ENCODE measurements at regions not wholly inside any gene's neighbourhood (a gene's known extent, or its start where the extent isn't known, plus 50 kb on each side); places are given as distances from the start of the nearest gene placed in this dataset.

DNA sequence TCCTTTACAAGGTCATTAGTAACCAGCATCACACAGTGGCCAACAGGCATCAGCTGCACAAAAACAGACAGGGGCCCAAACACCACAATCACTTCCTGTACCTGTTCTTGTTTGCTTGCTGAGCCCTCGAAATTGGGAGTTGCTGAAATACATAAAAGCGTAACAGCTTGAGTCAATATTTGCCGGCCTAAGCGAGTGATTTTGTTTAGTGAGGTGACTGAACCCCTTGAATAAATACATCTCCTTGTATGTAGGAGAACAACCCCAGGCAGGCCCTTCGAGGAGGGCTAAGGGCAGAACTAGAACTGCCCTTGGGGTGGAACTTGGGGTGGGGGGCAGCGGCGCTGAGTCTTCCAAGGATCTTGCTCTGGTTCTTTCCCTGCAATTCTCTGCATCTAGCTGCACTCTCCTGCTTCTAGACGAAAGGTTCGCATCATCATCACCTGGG, 502.5 kb downstream of the RASEF start:
- Histone ChIP-seq H3K9me3 (ENCODE audit: control insufficient read depth in 1 of 2, low read length in 2 of 2) (no peaks in the 10 kb centered on the region), H3K27me3 (ENCODE audit: control insufficient read depth in 1 of 2, insufficient read depth in 2 of 2, low read length in 2 of 2) (no peaks in the 10 kb centered on the region), H3K9ac (ENCODE audit: low read depth in 1 of 2, low read length in 2 of 2) (no peak overlapping the region), H3K27ac (ENCODE audit: low read depth, low read length) (no peak overlapping the region), H3K4me3 (ENCODE audit: low read depth in 1 of 2, low read length in 2 of 2) (no peak overlapping the region), H3K4me1 (ENCODE audit: control insufficient read depth in 1 of 2, insufficient read depth in 2 of 2, low read length in 2 of 2) (peaks cover 0 to 4% of the 10 kb centered on the region in 2 donors), H3K36me3 (ENCODE audit: control insufficient read depth in 1 of 2, insufficient read depth in 2 of 2, low read length in 2 of 2) (no peaks in the 10 kb centered on the region)

DNA sequence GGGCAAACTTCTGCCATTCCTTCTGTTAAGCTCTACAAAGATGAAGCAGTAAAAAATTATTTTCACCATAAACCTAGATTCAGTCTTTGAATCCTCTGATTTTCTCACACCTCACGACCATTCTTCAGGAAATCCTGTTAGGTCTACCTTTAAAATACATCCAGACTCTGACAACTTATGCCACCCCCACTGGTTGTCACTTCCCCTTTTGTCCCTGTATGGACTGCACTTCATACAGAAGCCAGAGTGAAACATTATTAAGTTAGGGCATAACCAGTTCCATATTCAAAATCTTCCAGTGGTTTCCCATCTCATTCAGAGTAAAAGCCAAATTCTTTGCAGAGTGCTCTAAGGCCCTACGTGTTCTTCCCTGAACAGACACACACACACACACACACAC, 499.8 kb downstream of the RASEF start:
- H3K27me3 ChIP-seq (ENCODE audit: control insufficient read depth in 1 of 2, insufficient read depth in 2 of 2, low read length in 2 of 2), result no peaks in the 10 kb centered on the region
- H3K27ac ChIP-seq (ENCODE audit: low read depth, low read length), result no peak overlapping the region
- no peaks in the 10 kb centered on the region for H3K36me3 ChIP-seq (ENCODE audit: control insufficient read depth in 1 of 2, insufficient read depth in 2 of 2, low read length in 2 of 2)
- H3K4me1 ChIP-seq (ENCODE audit: control insufficient read depth in 1 of 2, insufficient read depth in 2 of 2, low read length in 2 of 2), result peaks cover 0 to 4% of the 10 kb centered on the region in 2 donors
- no peak overlapping the region for H3K4me3 ChIP-seq (ENCODE audit: low read depth in 1 of 2, low read length in 2 of 2)
- no peak overlapping the region for H3K9ac ChIP-seq (ENCODE audit: low read depth in 1 of 2, low read length in 2 of 2)
- no peaks in the 10 kb centered on the region for H3K9me3 ChIP-seq (ENCODE audit: control insufficient read depth in 1 of 2, low read length in 2 of 2)

DNA sequence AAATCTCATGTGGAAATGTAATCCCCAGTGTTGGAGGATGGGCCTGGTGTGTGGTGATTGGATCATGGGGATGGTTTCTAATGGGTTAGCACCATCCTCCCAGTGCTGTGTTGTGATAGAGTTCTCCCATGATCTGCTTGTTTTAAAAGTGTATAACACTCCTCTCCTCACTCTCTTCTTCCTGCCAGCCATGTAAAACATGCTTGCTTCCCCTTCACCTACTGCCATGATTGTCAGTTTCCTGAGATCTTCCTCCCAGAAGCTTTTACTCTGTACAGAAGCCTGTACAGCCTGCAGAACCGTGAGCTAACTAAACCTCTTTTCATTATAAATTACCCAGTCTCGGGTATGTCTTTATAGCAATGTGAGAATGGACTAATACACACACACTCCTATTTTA, 499.1 kb downstream of the RASEF start:
- no peaks in the 10 kb centered on the region for H3K27me3 ChIP-seq (ENCODE audit: control insufficient read depth in 1 of 2, insufficient read depth in 2 of 2, low read length in 2 of 2)
- H3K9ac ChIP-seq (ENCODE audit: low read depth in 1 of 2, low read length in 2 of 2), result no peak overlapping the region
- no peaks in the 10 kb centered on the region for H3K36me3 ChIP-seq (ENCODE audit: control insufficient read depth in 1 of 2, insufficient read depth in 2 of 2, low read length in 2 of 2)
- no peak overlapping the region for H3K27ac ChIP-seq (ENCODE audit: low read depth, low read length)
- H3K4me1 ChIP-seq (ENCODE audit: control insufficient read depth in 1 of 2, insufficient read depth in 2 of 2, low read length in 2 of 2), result peaks cover 0 to 4% of the 10 kb centered on the region in 2 donors
- no peak overlapping the region for H3K4me3 ChIP-seq (ENCODE audit: low read depth in 1 of 2, low read length in 2 of 2)
- no peaks in the 10 kb centered on the region for H3K9me3 ChIP-seq (ENCODE audit: control insufficient read depth in 1 of 2, low read length in 2 of 2)

DNA sequence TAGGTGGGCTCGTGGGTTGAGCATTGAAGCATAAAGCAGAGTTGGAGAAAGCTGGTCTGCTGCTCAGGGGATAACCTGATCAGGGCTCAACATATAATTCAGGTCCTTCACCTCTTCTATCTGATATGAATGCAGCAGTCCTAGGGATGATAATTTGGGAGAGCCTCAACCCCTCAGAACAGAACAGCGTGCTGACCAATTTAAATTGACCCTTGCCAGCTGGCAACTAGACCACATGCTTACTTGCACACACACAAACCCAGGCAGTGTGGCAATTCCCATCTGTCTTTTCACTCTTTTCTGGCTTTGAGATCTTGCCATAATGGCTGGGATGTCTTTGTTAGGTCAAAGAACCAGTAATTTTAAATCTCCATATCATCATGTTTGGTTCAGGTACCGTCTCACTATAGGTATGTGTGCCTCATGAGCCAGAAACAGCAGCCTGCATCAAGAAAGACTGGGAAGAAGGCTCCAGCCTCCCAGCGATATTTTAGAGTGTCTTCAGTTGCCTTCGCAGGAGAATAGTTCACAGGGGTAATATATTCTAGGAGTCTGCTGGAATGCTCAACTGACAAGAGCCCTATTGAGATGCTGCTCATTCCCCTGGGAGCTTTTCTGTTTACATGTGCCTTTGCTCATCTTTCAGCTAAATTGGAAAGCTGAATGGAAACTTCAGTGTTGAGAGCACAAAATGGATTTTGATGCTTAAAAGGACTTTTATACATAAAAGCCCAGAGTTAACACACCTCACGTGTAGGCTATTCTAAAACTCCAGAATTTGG, 497.6 kb downstream of the RASEF start:
- no peak overlapping the region for H3K27ac ChIP-seq (ENCODE audit: low read depth, low read length)
- no peaks in the 10 kb centered on the region for H3K36me3 ChIP-seq (ENCODE audit: control insufficient read depth in 1 of 2, insufficient read depth in 2 of 2, low read length in 2 of 2)
- no peaks in the 10 kb centered on the region for H3K9me3 ChIP-seq (ENCODE audit: control insufficient read depth in 1 of 2, low read length in 2 of 2)
- H3K4me1 ChIP-seq (ENCODE audit: control insufficient read depth in 1 of 2, insufficient read depth in 2 of 2, low read length in 2 of 2), result no peaks in the 10 kb centered on the region
- H3K9ac ChIP-seq (ENCODE audit: low read depth in 1 of 2, low read length in 2 of 2), result no peak overlapping the region
- H3K27me3 ChIP-seq (ENCODE audit: control insufficient read depth in 1 of 2, insufficient read depth in 2 of 2, low read length in 2 of 2), result no peaks in the 10 kb centered on the region
- H3K4me3 ChIP-seq (ENCODE audit: low read depth in 1 of 2, low read length in 2 of 2), result no peak overlapping the region

DNA sequence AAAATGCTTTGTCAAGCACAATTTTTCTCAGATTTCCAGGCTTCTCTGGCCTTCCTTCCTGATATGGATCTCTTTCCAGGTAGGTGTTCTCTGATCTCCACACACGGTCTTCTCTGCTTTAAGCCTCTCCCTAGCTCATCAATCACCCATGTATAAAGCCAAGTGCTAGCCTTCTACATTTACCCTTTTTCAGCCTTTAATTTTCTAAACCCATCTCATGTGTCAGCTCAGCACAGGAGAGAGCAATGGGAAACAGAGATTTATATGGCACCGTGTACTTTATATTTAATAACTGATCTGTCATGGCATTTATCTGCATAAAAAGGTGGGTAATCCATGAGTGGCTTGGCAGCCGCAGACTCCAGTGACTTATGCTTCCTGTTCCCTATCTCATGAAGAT, 495.0 kb downstream of the RASEF start:
- no peak overlapping the region for H3K9ac ChIP-seq (ENCODE audit: low read depth in 1 of 2, low read length in 2 of 2)
- no peak overlapping the region for H3K4me3 ChIP-seq (ENCODE audit: low read depth in 1 of 2, low read length in 2 of 2)
- H3K36me3 ChIP-seq (ENCODE audit: control insufficient read depth in 1 of 2, insufficient read depth in 2 of 2, low read length in 2 of 2), result no peaks in the 10 kb centered on the region
- no peaks in the 10 kb centered on the region for H3K27me3 ChIP-seq (ENCODE audit: control insufficient read depth in 1 of 2, insufficient read depth in 2 of 2, low read length in 2 of 2)
- no peaks in the 10 kb centered on the region for H3K9me3 ChIP-seq (ENCODE audit: control insufficient read depth in 1 of 2, low read length in 2 of 2)
- no peak overlapping the region for H3K27ac ChIP-seq (ENCODE audit: low read depth, low read length)
- H3K4me1 ChIP-seq (ENCODE audit: control insufficient read depth in 1 of 2, insufficient read depth in 2 of 2, low read length in 2 of 2), result no peaks in the 10 kb centered on the region

DNA sequence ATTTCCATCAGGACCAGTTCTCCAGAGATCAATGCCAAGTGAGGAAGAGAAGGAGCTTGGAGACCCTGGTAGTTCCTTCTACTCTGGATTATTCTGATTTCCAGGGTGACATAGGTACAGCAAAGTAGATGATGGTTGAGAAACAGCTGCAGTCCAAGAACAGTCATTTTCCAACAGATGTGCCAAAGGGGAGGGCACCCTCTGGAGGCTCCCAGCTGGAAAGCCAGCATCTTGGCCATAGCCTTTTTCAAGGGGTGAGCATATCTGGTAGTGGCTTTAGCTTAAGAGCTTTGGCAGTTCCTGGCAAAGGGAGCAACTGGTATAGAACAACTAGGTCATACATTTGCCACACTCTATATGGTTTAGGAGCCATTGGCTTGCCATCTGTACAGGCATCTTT, 492.7 kb downstream of the RASEF start:
- Histone ChIP-seq H3K27me3 (ENCODE audit: control insufficient read depth in 1 of 2, insufficient read depth in 2 of 2, low read length in 2 of 2) (no peaks in the 10 kb centered on the region), H3K4me3 (ENCODE audit: low read depth in 1 of 2, low read length in 2 of 2) (no peak overlapping the region), H3K9me3 (ENCODE audit: control insufficient read depth in 1 of 2, low read length in 2 of 2) (peaks cover 0 to 7% of the 10 kb centered on the region in 2 donors), H3K4me1 (ENCODE audit: control insufficient read depth in 1 of 2, insufficient read depth in 2 of 2, low read length in 2 of 2) (no peaks in the 10 kb centered on the region), H3K9ac (ENCODE audit: low read depth in 1 of 2, low read length in 2 of 2) (no peak overlapping the region), H3K36me3 (ENCODE audit: control insufficient read depth in 1 of 2, insufficient read depth in 2 of 2, low read length in 2 of 2) (no peaks in the 10 kb centered on the region), H3K27ac (ENCODE audit: low read depth, low read length) (no peak overlapping the region)

DNA sequence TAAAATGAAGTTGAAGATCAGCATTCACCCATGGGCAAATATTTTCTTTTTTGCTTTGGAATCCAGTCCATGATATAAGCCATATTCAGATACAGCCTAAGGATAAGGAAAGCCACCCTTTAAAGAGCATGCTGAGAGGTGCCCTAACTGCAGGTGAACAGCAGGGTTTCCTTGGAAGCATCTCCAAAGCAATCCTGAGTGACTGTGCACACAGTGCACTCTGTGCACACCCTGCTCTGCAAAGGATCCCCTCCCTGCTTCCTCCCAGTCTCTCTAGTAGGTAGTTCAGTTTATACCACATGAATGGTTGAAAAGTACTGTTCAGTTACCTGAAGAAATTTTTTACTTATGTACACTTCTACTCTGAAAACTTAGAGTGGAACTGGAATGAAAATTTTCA, 491.4 kb downstream of the RASEF start:
- peaks cover 0 to 8% of the 10 kb centered on the region in 2 donors for H3K9me3 ChIP-seq (ENCODE audit: control insufficient read depth in 1 of 2, low read length in 2 of 2)
- no peaks in the 10 kb centered on the region for H3K4me1 ChIP-seq (ENCODE audit: control insufficient read depth in 1 of 2, insufficient read depth in 2 of 2, low read length in 2 of 2)
- no peak overlapping the region for H3K9ac ChIP-seq (ENCODE audit: low read depth in 1 of 2, low read length in 2 of 2)
- no peaks in the 10 kb centered on the region for H3K27me3 ChIP-seq (ENCODE audit: control insufficient read depth in 1 of 2, insufficient read depth in 2 of 2, low read length in 2 of 2)
- H3K4me3 ChIP-seq (ENCODE audit: low read depth in 1 of 2, low read length in 2 of 2), result no peak overlapping the region
- no peaks in the 10 kb centered on the region for H3K36me3 ChIP-seq (ENCODE audit: control insufficient read depth in 1 of 2, insufficient read depth in 2 of 2, low read length in 2 of 2)
- no peak overlapping the region for H3K27ac ChIP-seq (ENCODE audit: low read depth, low read length)

DNA sequence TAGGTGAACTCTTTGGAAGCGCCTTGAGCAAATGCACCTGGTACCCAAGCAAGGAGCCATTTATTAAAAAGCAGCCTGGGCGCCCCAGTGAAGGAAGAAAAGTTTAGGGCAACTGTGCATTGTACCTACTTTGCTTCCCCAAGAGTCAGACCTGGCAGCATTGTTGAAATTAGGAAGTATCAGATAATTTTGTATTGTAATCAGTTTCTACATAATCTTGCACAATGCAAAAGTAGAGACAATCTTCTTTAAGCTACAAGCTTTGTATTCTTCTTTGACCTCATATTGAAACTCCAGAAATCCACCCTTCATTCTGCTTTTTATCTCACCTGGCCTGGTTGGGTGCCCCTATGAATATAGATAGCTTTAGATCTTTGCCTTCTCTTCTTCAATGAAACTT, 490.8 kb downstream of the RASEF start:
- Histone ChIP-seq H3K4me1 (ENCODE audit: control insufficient read depth in 1 of 2, insufficient read depth in 2 of 2, low read length in 2 of 2) (no peaks in the 10 kb centered on the region), H3K27ac (ENCODE audit: low read depth, low read length) (no peak overlapping the region), H3K4me3 (ENCODE audit: low read depth in 1 of 2, low read length in 2 of 2) (no peak overlapping the region), H3K27me3 (ENCODE audit: control insufficient read depth in 1 of 2, insufficient read depth in 2 of 2, low read length in 2 of 2) (no peaks in the 10 kb centered on the region), H3K36me3 (ENCODE audit: control insufficient read depth in 1 of 2, insufficient read depth in 2 of 2, low read length in 2 of 2) (no peaks in the 10 kb centered on the region), H3K9ac (ENCODE audit: low read depth in 1 of 2, low read length in 2 of 2) (no peak overlapping the region), H3K9me3 (ENCODE audit: control insufficient read depth in 1 of 2, low read length in 2 of 2) (peaks cover 0 to 8% of the 10 kb centered on the region in 2 donors)

DNA sequence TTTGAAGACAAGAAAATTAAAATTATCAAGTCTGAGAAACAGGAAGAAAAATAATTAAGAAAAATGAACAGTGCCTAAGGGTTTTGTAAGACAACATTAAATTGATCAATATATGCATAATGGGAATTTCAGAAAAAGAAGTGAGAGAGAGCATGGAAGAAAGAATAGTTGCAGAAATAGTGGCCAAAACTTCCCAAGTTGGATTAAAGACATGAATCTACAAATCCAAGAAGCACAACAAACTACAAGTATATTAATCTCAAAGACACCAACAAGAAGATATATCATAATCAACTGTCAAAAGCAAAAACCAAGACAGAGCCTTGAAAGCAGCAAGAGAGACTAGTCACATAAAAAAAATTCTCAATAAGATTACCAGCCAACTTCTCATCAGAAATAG, 488.0 kb downstream of the RASEF start:
- Histone ChIP-seq H3K9me3 (ENCODE audit: control insufficient read depth in 1 of 2, low read length in 2 of 2) (peaks cover 0 to 8% of the 10 kb centered on the region in 2 donors), H3K4me1 (ENCODE audit: control insufficient read depth in 1 of 2, insufficient read depth in 2 of 2, low read length in 2 of 2) (no peaks in the 10 kb centered on the region), H3K4me3 (ENCODE audit: low read depth in 1 of 2, low read length in 2 of 2) (no peak overlapping the region), H3K9ac (ENCODE audit: low read depth in 1 of 2, low read length in 2 of 2) (no peak overlapping the region), H3K27ac (ENCODE audit: low read depth, low read length) (no peak overlapping the region), H3K36me3 (ENCODE audit: control insufficient read depth in 1 of 2, insufficient read depth in 2 of 2, low read length in 2 of 2) (no peaks in the 10 kb centered on the region), H3K27me3 (ENCODE audit: control insufficient read depth in 1 of 2, insufficient read depth in 2 of 2, low read length in 2 of 2) (no peaks in the 10 kb centered on the region)

DNA sequence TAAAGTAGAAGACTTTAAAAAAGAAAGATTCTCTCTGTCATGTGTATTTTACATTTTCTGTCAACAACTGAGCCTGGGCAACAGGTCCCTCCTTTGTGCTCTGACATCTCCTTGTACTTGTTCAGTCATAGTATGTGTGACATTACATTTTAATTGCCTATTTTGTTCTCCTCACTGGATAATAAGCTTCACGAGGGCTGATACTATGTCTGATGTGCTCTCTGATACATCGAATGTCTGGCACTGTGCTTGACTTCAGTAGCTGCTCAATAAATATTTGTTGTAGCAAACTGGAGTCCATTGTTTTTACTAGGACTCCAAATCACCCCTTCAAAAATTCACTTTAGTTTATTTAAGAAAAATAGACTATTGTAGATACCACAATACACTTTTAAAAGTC, 482.0 kb downstream of the RASEF start:
- no peaks in the 10 kb centered on the region for H3K27me3 ChIP-seq (ENCODE audit: control insufficient read depth in 1 of 2, insufficient read depth in 2 of 2, low read length in 2 of 2)
- H3K4me3 ChIP-seq (ENCODE audit: low read depth in 1 of 2, low read length in 2 of 2), result no peak overlapping the region
- H3K9me3 ChIP-seq (ENCODE audit: control insufficient read depth in 1 of 2, low read length in 2 of 2), result no peaks in the 10 kb centered on the region
- no peaks in the 10 kb centered on the region for H3K36me3 ChIP-seq (ENCODE audit: control insufficient read depth in 1 of 2, insufficient read depth in 2 of 2, low read length in 2 of 2)
- H3K9ac ChIP-seq (ENCODE audit: low read depth in 1 of 2, low read length in 2 of 2), result no peak overlapping the region
- H3K4me1 ChIP-seq (ENCODE audit: control insufficient read depth in 1 of 2, insufficient read depth in 2 of 2, low read length in 2 of 2), result no peaks in the 10 kb centered on the region
- no peak overlapping the region for H3K27ac ChIP-seq (ENCODE audit: low read depth, low read length)

Data from duodenal mucosa (tissue), 2 donors.